ENCODE measurements at regions not wholly inside any gene's neighbourhood (a gene's known extent, or its start where the extent isn't known, plus 50 kb on each side); places are given as distances from the start of the nearest gene placed in this dataset.

DNA sequence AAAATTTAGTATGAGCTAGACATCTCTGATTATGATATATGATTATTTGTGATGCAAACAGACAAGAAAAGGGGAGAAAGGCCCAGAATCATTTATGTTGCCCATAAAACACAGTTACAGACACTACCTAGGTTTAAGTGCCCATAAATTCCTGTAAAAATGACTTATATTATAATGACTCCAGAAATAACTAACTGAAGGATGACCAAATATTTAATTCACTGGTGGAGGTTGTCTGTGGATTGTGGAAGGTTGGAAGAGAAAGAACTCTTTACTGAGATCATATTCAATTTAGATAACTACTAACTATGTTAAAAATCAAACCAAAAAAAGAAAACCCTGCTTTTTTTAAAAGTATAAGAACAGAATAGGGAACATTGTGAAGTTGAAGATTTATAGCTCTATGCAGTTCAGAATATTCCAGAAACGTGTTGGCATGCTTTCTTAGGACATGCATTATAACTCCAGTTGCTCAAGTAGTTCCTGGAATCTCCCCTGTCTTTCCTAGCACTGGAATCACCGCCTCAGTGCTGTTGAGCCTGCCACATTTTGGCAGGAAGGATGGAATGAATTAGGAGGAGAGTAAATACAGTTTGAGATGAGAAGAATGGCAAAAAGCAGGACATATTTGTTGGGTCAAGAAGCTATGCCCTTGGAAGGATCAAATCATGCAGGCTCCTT, 72.0 kb upstream of the PAPPA start:
- DNase-seq (ENCODE audit: low spot score), result no peak
- H3K27ac ChIP-seq (ENCODE audit: poor library complexity, severe bottlenecking), result no peak overlapping the region
- ATAC-seq (ENCODE audit: low read depth), result no peak
- H3K9me3 ChIP-seq (ENCODE audit: severe bottlenecking), result no peaks in the 10 kb centered on the region
- no peaks in the 10 kb centered on the region for H3K4me1 ChIP-seq (ENCODE audit: insufficient read depth, poor library complexity, severe bottlenecking)
- TF ChIP-seq, protein P1, sequence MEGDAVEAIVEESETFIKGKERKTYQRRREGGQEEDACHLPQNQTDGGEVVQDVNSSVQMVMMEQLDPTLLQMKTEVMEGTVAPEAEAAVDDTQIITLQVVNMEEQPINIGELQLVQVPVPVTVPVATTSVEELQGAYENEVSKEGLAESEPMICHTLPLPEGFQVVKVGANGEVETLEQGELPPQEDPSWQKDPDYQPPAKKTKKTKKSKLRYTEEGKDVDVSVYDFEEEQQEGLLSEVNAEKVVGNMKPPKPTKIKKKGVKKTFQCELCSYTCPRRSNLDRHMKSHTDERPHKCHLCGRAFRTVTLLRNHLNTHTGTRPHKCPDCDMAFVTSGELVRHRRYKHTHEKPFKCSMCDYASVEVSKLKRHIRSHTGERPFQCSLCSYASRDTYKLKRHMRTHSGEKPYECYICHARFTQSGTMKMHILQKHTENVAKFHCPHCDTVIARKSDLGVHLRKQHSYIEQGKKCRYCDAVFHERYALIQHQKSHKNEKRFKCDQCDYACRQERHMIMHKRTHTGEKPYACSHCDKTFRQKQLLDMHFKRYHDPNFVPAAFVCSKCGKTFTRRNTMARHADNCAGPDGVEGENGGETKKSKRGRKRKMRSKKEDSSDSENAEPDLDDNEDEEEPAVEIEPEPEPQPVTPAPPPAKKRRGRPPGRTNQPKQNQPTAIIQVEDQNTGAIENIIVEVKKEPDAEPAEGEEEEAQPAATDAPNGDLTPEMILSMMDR (IDR thresholded peaks at IDR 0.05; ENCODE audit: poor library complexity, severe bottlenecking), result no peak
- no peaks in the 10 kb centered on the region for H3K27me3 ChIP-seq (ENCODE audit: insufficient read depth, poor library complexity, severe bottlenecking)
- no peak overlapping the region for H3K4me3 ChIP-seq (ENCODE audit: severe bottlenecking)
- no peaks in the 10 kb centered on the region for H3K36me3 ChIP-seq (ENCODE audit: low read depth)

DNA sequence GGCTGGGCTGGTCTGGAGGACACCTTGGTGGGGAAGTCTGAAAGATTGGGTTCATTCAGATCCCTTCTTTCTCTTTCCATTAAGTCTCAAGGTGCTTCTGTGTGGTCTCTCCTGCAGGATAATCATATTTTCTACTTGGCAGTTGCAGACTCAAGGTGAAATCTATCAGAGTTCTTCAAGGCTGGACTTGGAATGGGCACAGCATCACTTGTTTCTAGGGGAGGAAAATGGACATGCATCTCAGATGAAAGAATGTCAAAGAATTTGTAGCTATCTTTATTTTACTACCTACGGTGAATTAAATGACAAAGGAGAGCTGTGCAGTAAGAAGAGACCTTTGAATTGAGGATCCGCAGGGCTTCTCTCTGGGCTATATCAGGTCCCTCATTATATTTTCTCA, 69.8 kb upstream of the PAPPA start:
- H3K27ac ChIP-seq (ENCODE audit: poor library complexity, severe bottlenecking), result no peak overlapping the region
- DNase-seq (ENCODE audit: low spot score), result no peak
- H3K36me3 ChIP-seq (ENCODE audit: low read depth), result no peaks in the 10 kb centered on the region
- ATAC-seq (ENCODE audit: low read depth), result no peak
- no peaks in the 10 kb centered on the region for H3K9me3 ChIP-seq (ENCODE audit: severe bottlenecking)
- TF ChIP-seq, protein P1 (IDR thresholded peaks at IDR 0.05; ENCODE audit: poor library complexity, severe bottlenecking), result no peak
- H3K27me3 ChIP-seq (ENCODE audit: insufficient read depth, poor library complexity, severe bottlenecking), result no peaks in the 10 kb centered on the region
- peaks cover 8% of the 10 kb centered on the region for H3K4me1 ChIP-seq (ENCODE audit: insufficient read depth, poor library complexity, severe bottlenecking)
- no peak overlapping the region for H3K4me3 ChIP-seq (ENCODE audit: severe bottlenecking)

DNA sequence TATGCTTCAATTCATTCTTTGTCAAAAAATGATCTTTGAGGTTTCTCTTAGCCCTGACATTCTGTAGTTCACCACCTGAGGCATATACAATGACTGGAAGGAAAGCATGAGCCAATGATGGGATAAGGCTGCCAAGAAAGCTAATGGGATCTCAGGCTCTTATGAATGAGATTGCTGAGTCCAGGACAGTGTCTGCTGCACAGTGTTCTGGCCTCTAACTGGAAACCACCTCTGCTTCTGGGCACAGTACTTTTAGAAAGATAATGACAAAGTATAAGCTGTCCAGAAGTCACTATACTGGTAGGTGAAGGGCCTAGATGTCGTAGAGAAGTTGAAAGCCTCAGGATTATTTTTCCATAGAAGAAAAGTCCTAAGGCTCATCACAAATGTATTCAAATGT, 69.1 kb upstream of the PAPPA start:
- TF ChIP-seq, protein P1 (IDR thresholded peaks at IDR 0.05; ENCODE audit: poor library complexity, severe bottlenecking), result no peak
- no peak for DNase-seq (ENCODE audit: low spot score)

DNA sequence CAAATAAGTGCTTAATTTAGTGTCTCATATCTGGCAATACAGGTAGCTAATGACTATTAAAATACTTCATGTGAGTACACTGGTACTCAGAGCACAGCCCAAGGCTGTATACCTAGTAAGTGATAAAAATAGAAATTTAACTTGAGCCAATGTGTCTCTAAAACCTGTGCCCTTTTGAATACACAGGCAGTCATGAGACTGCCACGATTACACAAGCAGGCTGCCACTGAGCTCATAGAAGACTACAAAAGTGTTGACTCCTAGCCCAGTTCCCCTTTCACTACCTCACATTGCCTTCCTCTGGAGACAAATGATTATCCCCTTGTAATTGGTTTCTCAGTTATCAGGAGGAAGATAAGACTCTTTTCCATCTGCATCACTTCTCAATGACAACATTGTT, 66.3 kb upstream of the PAPPA start:
- H3K27me3 ChIP-seq (ENCODE audit: insufficient read depth, poor library complexity, severe bottlenecking), result no peaks in the 10 kb centered on the region
- TF ChIP-seq, protein P1 (IDR thresholded peaks at IDR 0.05; ENCODE audit: poor library complexity, severe bottlenecking), result no peak
- no peak overlapping the region for H3K4me3 ChIP-seq (ENCODE audit: severe bottlenecking)
- ATAC-seq (ENCODE audit: low read depth) (no peak), DNase-seq (ENCODE audit: low spot score) (no peak)
- H3K27ac ChIP-seq (ENCODE audit: poor library complexity, severe bottlenecking), result no peak overlapping the region
- H3K4me1 ChIP-seq (ENCODE audit: insufficient read depth, poor library complexity, severe bottlenecking), result peaks cover 8% of the 10 kb centered on the region
- H3K36me3 ChIP-seq (ENCODE audit: low read depth), result no peaks in the 10 kb centered on the region
- H3K9me3 ChIP-seq (ENCODE audit: severe bottlenecking), result no peaks in the 10 kb centered on the region

More for the DNA sequence above, 69.1 kb upstream of the PAPPA start:
- Histone ChIP-seq H3K4me3 (ENCODE audit: severe bottlenecking) (no peak overlapping the region), H3K27ac (ENCODE audit: poor library complexity, severe bottlenecking) (no peak overlapping the region), H3K27me3 (ENCODE audit: insufficient read depth, poor library complexity, severe bottlenecking) (no peaks in the 10 kb centered on the region), H3K9me3 (ENCODE audit: severe bottlenecking) (no peaks in the 10 kb centered on the region), H3K36me3 (ENCODE audit: low read depth) (no peaks in the 10 kb centered on the region), H3K4me1 (ENCODE audit: insufficient read depth, poor library complexity, severe bottlenecking) (peaks cover 8% of the 10 kb centered on the region)
- ATAC-seq (ENCODE audit: low read depth), result no peak

DNA sequence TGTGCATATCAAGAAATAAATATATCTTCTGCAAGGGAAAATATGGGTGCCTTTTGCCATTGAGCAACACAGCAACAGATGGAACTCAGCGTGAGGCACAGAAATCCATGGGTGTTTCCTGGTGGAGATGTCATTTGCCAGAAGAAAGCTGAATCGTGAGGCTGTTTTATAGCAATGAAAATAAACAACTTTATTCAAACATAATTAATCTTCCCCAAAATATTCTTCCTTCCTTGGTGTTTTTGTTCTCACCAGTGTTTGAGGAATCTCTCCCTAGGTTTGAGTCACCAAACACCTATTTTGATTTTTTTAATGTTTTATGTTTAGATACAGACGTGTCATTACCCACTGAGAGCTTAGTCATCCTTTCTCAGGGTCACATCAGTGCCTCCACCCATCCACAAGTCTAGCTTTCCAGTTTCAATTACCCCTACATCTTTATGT, 65.8 kb upstream of the PAPPA start:
- H3K36me3 ChIP-seq (ENCODE audit: low read depth), result no peaks in the 10 kb centered on the region
- H3K27ac ChIP-seq (ENCODE audit: poor library complexity, severe bottlenecking), result no peak overlapping the region
- H3K4me1 ChIP-seq (ENCODE audit: insufficient read depth, poor library complexity, severe bottlenecking), result peaks cover 8% of the 10 kb centered on the region
- no peaks in the 10 kb centered on the region for H3K27me3 ChIP-seq (ENCODE audit: insufficient read depth, poor library complexity, severe bottlenecking)
- TF ChIP-seq, protein P1 (IDR thresholded peaks at IDR 0.05; ENCODE audit: poor library complexity, severe bottlenecking), result no peak
- DNase-seq (ENCODE audit: low spot score), result no peak
- no peaks in the 10 kb centered on the region for H3K9me3 ChIP-seq (ENCODE audit: severe bottlenecking)
- peak; percentile 67 for ATAC-seq (ENCODE audit: low read depth)
- H3K4me3 ChIP-seq (ENCODE audit: severe bottlenecking), result no peak overlapping the region
